ENCODE measurements at regions not wholly inside any gene's neighbourhood (a gene's known extent, or its start where the extent isn't known, plus 50 kb on each side); places are given as distances from the start of the nearest gene placed in this dataset.

DNA sequence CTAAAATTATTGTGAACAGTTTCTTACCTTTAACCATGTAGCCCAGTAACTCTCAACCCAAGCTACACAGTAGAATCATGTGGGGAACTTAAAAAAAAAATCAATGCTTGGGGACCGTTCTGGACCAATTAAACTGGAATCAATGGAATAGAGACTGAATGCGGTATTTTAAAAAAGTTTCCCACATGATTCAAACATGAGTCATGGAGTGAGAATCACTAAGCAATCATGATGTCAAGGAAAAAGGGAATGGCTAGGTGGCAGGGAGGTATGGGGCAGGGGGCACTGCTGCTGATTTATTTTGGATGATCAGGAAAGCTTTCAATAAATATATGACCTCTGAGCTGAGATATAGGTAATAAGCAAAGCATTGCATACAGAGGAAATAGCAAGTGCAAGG lies 250.5 kb upstream of the RORA start:
- no peak for TF ChIP-seq CTCF (IDR thresholded peaks at IDR 0.05; ENCODE audit: insufficient read depth, low read depth, low read length, missing control alignments)
- DNase-seq (ENCODE audit: low read depth): peak; percentile 19
- H3K4me3 ChIP-seq (ENCODE audit: low read length): no peak overlapping the region

DNA sequence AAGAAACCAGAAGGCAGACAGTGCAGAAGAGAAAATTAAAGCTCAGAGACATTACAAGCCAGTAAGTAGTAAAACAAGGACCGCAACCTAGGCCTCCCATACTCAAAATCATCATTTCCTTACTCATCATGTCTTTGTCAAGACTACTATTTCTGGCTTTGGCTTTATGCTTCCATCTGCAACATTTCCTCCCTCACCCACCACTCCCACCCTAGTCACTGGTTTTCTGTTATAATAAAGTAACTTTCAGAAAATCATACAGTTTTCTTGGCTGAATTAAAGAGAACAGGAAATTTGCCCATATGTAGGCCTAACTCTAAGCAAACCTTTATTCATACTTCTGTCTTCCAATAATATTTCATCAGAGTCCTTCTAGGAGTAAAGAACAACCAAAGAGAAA lies 247.6 kb upstream of the RORA start:
- DNase-seq (ENCODE audit: low read depth): no peak
- no peak overlapping the region for H3K4me3 ChIP-seq (ENCODE audit: low read length)
- no peak for TF ChIP-seq CTCF (IDR thresholded peaks at IDR 0.05; ENCODE audit: insufficient read depth, low read depth, low read length, missing control alignments)

DNA sequence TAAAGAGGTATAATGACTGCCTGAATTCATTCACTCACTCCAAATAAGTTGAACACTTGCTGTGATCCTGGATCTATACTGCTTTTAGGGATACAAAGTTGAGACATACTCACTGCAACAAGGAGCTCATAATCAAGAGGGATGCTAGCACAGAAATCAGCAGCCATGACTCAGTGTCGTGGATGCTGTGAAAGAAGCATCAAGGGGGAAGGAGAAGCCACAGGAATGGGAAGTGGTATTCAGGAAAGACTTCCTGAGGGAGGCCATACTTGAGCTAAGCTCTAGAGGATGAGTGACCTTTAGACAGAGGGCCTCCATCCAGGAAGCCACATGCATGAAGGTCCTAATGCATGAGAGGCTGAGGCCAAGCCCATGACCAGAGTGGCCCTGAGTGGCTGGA lies 245.7 kb upstream of the RORA start:
- TF ChIP-seq CTCF (IDR thresholded peaks at IDR 0.05; ENCODE audit: insufficient read depth, low read depth, low read length, missing control alignments): no peak
- no peak overlapping the region for H3K4me3 ChIP-seq (ENCODE audit: low read length)
- no peak for DNase-seq (ENCODE audit: low read depth)

- TF ChIP-seq CTCF (IDR thresholded peaks at IDR 0.05; ENCODE audit: insufficient read depth, low read depth, low read length, missing control alignments): no peak
- H3K4me3 ChIP-seq (ENCODE audit: low read length): no peak overlapping the region
- no peak for DNase-seq (ENCODE audit: low read depth)
Observed at GRCh38 chr15:61467823-61468222, 238.7 kb upstream of the RORA start.

DNA sequence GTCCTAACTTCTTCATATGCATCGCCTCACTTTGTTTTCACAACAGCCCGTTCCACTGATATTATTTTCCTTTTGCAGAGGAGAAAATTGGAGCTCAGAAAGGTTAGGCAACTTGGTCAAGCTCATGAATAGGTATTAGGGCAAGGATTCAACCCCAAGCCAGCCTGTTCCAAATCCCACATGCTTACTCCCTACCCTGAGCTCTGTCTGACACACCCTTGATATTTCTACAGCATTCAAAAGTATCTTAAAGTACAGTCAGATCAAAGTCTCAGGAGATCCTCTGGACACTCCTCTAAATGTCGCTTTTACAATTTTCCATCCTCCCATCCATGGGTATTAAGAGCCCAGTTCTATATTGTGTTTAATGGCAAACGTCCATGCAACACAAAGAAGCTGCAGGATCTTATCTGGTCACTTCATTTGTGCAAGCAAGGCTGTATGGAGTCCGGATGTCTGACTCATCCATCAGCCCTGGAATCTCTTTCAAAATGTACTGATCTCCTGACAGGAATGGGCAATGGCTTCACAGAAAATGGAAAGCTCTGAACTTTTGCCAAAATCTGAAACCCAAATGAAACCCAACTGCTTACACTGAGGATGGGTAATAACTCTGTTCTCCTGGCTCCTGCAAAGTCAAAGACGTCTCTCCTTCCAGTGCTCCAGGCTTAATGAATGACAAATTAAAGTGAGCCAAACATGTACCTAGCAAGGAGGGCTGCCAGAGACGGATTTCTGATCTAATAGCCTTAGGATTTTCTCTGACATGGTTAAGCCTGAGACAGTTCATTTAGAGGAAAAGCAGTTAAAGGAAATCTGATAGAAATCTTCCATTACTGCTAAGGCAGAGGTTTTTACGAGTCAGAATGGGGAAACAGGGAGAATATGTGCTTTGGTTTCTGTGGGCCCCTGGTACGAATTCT lies 230.9 kb upstream of the RORA start:
- peak; percentile 28 for DNase-seq (ENCODE audit: low read depth)
- H3K4me3 ChIP-seq (ENCODE audit: low read length): no peak overlapping the region
- TF ChIP-seq CTCF (IDR thresholded peaks at IDR 0.05; ENCODE audit: insufficient read depth, low read depth, low read length, missing control alignments): no peak

DNA sequence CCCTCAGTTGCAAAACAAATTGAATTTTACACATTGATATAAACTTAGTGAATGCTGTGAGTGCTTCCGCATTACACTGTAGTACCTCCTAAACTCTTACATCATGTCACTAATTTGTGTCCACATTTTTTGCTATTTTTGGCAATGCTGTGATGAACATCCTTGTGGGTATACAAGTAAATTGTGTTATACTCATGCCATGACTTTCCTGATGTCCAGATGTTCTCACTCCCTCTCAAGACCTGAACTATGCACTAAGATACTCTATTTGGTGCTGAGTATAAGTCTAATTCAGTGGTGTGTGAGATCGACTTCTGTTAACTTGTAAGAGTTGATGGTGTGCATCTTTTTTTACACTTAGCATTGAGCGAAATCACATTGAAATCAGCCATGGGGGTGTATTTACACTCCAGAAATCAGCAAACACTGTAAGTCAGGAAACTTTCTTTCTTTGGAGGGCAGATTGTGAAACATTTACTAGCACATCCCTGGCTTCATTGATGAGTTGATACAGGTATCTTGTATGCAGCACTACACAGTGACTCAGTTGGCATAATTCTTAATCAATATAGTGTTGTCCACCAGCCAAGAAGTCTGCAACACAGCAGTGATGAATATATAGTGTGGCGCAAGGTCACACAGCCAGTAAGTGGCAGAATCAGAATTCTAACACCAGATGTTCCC lies 228.1 kb upstream of the RORA start:
- DNase-seq (ENCODE audit: low read depth): no peak
- no peak overlapping the region for H3K4me3 ChIP-seq (ENCODE audit: low read length)
- TF ChIP-seq CTCF (IDR thresholded peaks at IDR 0.05; ENCODE audit: insufficient read depth, low read depth, low read length, missing control alignments): no peak

All from epithelial cell of esophagus (primary cell).